K562 (cell line): ENCODE measurements at regions not wholly inside any gene's neighbourhood (a gene's known extent, or its start where the extent isn't known, plus 50 kb on each side); places are given as distances from the start of the nearest gene placed in this dataset.

ENCODE experiments used
- ATAC-seq: fragments of 200-7000 bp; cut with Tn5 transposase; 3 replicates; pipeline ENCODE4 v1.9.1; 2020; ENCODE audit warnings: moderate library complexity
- BruUV-seq: library from RNA; stranded (reverse); fragments of 400-500 nt; replicated peaks from 2 replicates; lab custom pipeline; 2021; lab: Mats Ljungman, UMichigan
- CTCF ChIA-PET: fragments of 300-600 bp; formaldehyde crosslinking; extraction: SDS; loops from one replicate; lab custom pipeline; 2021; ENCODE audit warnings: low intra/inter-chr PET ratio; lab: Yijun Ruan, JAX
- POLR2A ChIA-PET: fragments of 300-600, 350-650 bp; sonication (Branson Sonifier 250); formaldehyde crosslinking; extraction: SDS; loops from one replicate; lab custom pipeline; 2021; ENCODE audit warnings: antibody characterized with exemption, inconsistent platforms; lab: Yijun Ruan, JAX
- DNase-seq, 4 experiments: peaks; one replicate each; pipeline versions ENCODE4 v3.0.0 to v3.0.0-alpha.2; 2011 to 2018; ENCODE audit warnings: low spot score in 3 of 4, mixed read lengths in 3 of 4; ENCODE audit errors: extremely low read depth in 1 of 4
- FAIRE-seq: peaks from 2 replicates; lab custom pipeline; 2011; peaks lifted over from hg19 to GRCh38; lab: Jason Lieb, UNC
- H2AFZ ChIP-seq: 2 replicates; pipeline ENCODE4 v1.6.0; 2011; ENCODE audit warnings: low read depth, low read length, control low read depth, inconsistent platforms
- H3K27ac ChIP-seq: fragments of 200-600 bp; 3 replicates; pipeline ENCODE4 v1.8.0; 2011; ENCODE audit warnings: low read depth, mild to moderate bottlenecking, control low read depth, inconsistent platforms, low read length, moderate library complexity, mixed read lengths; ENCODE audit errors: extremely low read depth
- H3K27me3 ChIP-seq, 2 experiments: fragments of 300-600 bp in 1 of 2; 2 replicates in 1 of 2; 3 replicates in 1 of 2; pipeline versions ENCODE4 v1.6.0 to v1.8.0; 2011; ENCODE audit warnings: inconsistent platforms in 2 of 2, low read length in 2 of 2, mild to moderate bottlenecking in 1 of 2, mixed read lengths in 1 of 2, moderate library complexity in 1 of 2; ENCODE audit not compliant: control insufficient read depth in 2 of 2, insufficient read depth in 2 of 2
- H3K36me3 ChIP-seq: fragments of 300-600 bp; 3 replicates; pipeline ENCODE4 v1.8.0; 2011; ENCODE audit warnings: mild to moderate bottlenecking, low read length, inconsistent platforms; ENCODE audit not compliant: control insufficient read depth, insufficient read depth
- H3K4me1 ChIP-seq, 2 experiments: fragments of 200-600 bp in 1 of 2; replicated peaks in 1 of 2; 2 replicates in 1 of 2; 3 replicates in 1 of 2; pipeline versions ENCODE4 v1.5.1 to v1.8.0; 2011; ENCODE audit warnings: inconsistent platforms in 2 of 2, low read length in 2 of 2, mild to moderate bottlenecking in 1 of 2, mixed read lengths in 1 of 2, moderate library complexity in 1 of 2; ENCODE audit not compliant: control insufficient read depth in 2 of 2, insufficient read depth in 2 of 2
- H3K4me2 ChIP-seq: 2 replicates; pipeline ENCODE4 v1.6.1; 2011; ENCODE audit warnings: low read length, control low read depth, inconsistent platforms, mixed read lengths; ENCODE audit not compliant: insufficient read depth
- H3K4me3 ChIP-seq: fragments of 200-600 bp; sonication (generic), shearing (Covaris generic); 2 replicates; pipeline ENCODE4 v1.5.1; 2016; ENCODE audit warnings: control low read depth, inconsistent platforms
- H3K79me2 ChIP-seq: fragments of 200-600 bp; 3 replicates; pipeline ENCODE4 v1.8.0; 2011; ENCODE audit warnings: low read length, inconsistent platforms; ENCODE audit not compliant: control insufficient read depth, insufficient read depth
- H3K9ac ChIP-seq, 2 experiments: 2 replicates each; pipeline versions ENCODE4 v1.6.0 to v1.6.1; 2011; ENCODE audit warnings: low read depth in 2 of 2, low read length in 2 of 2, control low read depth in 1 of 2, inconsistent platforms in 1 of 2, mild to moderate bottlenecking in 1 of 2, mixed read lengths in 1 of 2; ENCODE audit not compliant: insufficient read depth in 1 of 2
- H3K9me1 ChIP-seq: one replicate; pipeline ENCODE4 v1.6.0; 2011; ENCODE audit warnings: inconsistent platforms, mild to moderate bottlenecking, low read length, moderate library complexity; ENCODE audit not compliant: control insufficient read depth, insufficient read depth
- H3K9me3 ChIP-seq: replicated peaks from 2 replicates; pipeline ENCODE4 v1.5.1; 2011; ENCODE audit warnings: low read depth, low read length, inconsistent platforms; ENCODE audit not compliant: control insufficient read depth, insufficient read depth
- H4K20me1 ChIP-seq: replicated peaks from 2 replicates; pipeline ENCODE4 v1.6.1; 2011; ENCODE audit warnings: low read length, inconsistent platforms, mixed read lengths; ENCODE audit not compliant: control insufficient read depth, insufficient read depth
- ESRRB ChIP-seq: fragments of 250-450 bp; sonication (Bioruptor Pico); IDR thresholded peaks from 2 replicates; pipeline ENCODE4 v1.5.0; 2020; ENCODE audit warnings: mild to moderate bottlenecking, moderate library complexity, borderline replicate concordance
- KDM1A ChIP-seq, 2 experiments: fragments of 450-650 bp; IDR thresholded peaks; 2 replicates each; pipeline ENCODE4 v1.6.1; 2016; ENCODE audit warnings: mild to moderate bottlenecking in 2 of 2
- SPI1 ChIP-seq: IDR thresholded peaks from 2 replicates; pipeline ENCODE4 v1.6.1; 2011; ENCODE audit warnings: low read depth, low read length, control low read depth, borderline replicate concordance
- ZNF143 ChIP-seq: sonication (generic); formaldehyde crosslinking; IDR thresholded peaks from 2 replicates; pipeline ENCODE4 v1.9.0; 2022; ENCODE audit warnings: mild to moderate bottlenecking, missing genetic modification reagents
- ZNF224 ChIP-seq: sonication (generic); formaldehyde crosslinking; IDR thresholded peaks from 2 replicates; pipeline ENCODE4 v1.8.0; 2022; ENCODE audit warnings: mild to moderate bottlenecking, missing genetic modification reagents
- ZNF274 ChIP-seq: IDR thresholded peaks from 2 replicates; pipeline ENCODE4 v1.6.1; 2011; ENCODE audit warnings: low read depth, mild to moderate bottlenecking, low read length, moderate library complexity, borderline replicate concordance
- WGBS: fragments of 100-300 bp; shearing (Covaris generic); methylation state at CpG from one replicate; pipeline ENCODE4 v1.1.6; 2016; ENCODE audit warnings: low coverage, mixed read lengths; ENCODE audit not compliant: insufficient coverage; ENCODE audit errors: missing lambda C conversion rate; 5-methylcytosine and 5-hydroxymethylcytosine counted together
- in situ Hi-C: fragments of 300-500 bp; cut with MboI; formaldehyde crosslinking; loops from 4 replicates; pipeline ENCODE4 v1.15.0; 2018; ENCODE audit warnings: inconsistent platforms, mixed read lengths
- intact Hi-C: fragments of 100-400 bp; cut with micrococcal nuclease; formaldehyde crosslinking; loops from 2 replicates; pipeline ENCODE4 v1.14.2; 2022
- TF ChIP-seq, protein P1 (sequence below): fragments of 150-350 bp; conservative IDR thresholded peaks from 2 replicates; pipeline ENCODE4 v1.6.1; 2014; ENCODE audit warnings: low read length

DNA sequence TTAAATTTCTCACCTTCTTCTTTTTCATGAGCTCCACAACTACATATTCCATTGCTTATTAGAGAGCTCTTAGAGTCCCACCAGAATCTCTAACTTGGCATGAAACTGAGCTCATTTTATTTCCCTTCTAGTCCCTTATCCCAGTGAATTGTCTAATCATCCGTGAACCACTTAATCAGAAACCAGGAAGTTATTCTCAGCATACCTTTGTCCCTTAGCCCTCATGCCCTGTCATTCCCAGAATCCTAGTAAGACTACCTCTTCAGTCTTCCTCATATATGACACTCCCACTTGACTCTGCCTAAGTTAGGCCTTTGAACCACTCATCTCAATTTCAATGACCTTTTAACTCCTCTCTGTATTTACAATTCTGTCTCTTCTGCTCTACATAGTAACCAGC is 93.0 kb upstream of the PAPPA start:
- intact Hi-C loops = no loop called here
- no peak for ATAC-seq

More for the DNA sequence above, 93.0 kb upstream of the PAPPA start:
- DNase-seq (no peak), FAIRE-seq (no peak)
- Histone ChIP-seq H3K27ac (no peak overlapping the region), H3K79me2 (no peaks in the 10 kb centered on the region), H3K4me2 (no peak overlapping the region), H3K27me3 (no peaks in the 10 kb centered on the region), H3K4me3 (no peak overlapping the region), H3K9me1 (no peaks in the 10 kb centered on the region), H3K9me3 (no peaks in the 10 kb centered on the region), H2AFZ (no peak overlapping the region), H3K36me3 (no peaks in the 10 kb centered on the region), H3K4me1 (no peaks in the 10 kb centered on the region), H3K9ac (no peak overlapping the region), H4K20me1 (no peaks in the 10 kb centered on the region)
- BruUV-seq = no TSS peak
- 0% methylated on average over 1 of the region's 1 CpG for WGBS
- ChIA-PET POLR2A (no interaction called here), CTCF (no interaction called here)
- no peak for TF ChIP-seq ZNF143 (CRISPR knock-in tag)
- no peak for TF ChIP-seq ESRRB (CRISPR knock-in tag)
- no peak for TF ChIP-seq ZNF224
- TF ChIP-seq, protein P1, sequence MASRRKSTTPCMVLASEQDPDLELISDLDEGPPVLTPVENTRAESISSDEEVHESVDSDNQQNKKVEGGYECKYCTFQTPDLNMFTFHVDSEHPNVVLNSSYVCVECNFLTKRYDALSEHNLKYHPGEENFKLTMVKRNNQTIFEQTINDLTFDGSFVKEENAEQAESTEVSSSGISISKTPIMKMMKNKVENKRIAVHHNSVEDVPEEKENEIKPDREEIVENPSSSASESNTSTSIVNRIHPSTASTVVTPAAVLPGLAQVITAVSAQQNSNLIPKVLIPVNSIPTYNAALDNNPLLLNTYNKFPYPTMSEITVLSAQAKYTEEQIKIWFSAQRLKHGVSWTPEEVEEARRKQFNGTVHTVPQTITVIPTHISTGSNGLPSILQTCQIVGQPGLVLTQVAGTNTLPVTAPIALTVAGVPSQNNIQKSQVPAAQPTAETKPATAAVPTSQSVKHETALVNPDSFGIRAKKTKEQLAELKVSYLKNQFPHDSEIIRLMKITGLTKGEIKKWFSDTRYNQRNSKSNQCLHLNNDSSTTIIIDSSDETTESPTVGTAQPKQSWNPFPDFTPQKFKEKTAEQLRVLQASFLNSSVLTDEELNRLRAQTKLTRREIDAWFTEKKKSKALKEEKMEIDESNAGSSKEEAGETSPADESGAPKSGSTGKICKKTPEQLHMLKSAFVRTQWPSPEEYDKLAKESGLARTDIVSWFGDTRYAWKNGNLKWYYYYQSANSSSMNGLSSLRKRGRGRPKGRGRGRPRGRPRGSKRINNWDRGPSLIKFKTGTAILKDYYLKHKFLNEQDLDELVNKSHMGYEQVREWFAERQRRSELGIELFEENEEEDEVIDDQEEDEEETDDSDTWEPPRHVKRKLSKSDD = no peak
- TF ChIP-seq SPI1 = no peak
- TF ChIP-seq ZNF274 = no peak
- TF ChIP-seq KDM1A (IDR thresholded peaks at IDR 0.05) = no peak
- in situ Hi-C loops = no loop called here
